ENCODE measurements at regions not wholly inside any gene's neighbourhood (a gene's known extent, or its start where the extent isn't known, plus 50 kb on each side); places are given as distances from the start of the nearest gene placed in this dataset.

GRCh38 chr9:84615544-84615943, 54.0 kb upstream of the NTRK2 start:
- H3K27ac ChIP-seq: no peak overlapping the region
- H3K36me3 ChIP-seq: no peaks in the 10 kb centered on the region
- intact Hi-C loops (cut with DNase I): no loop called here
- no peaks in the 10 kb centered on the region for H3K27me3 ChIP-seq
- peaks cover 0 to 2% (median 0%) of the 10 kb centered on the region in 4 donors for H3K9me3 ChIP-seq
- no peak for DNase-seq
- no peaks in the 10 kb centered on the region for H3K4me1 ChIP-seq
- TF ChIP-seq EP300 (IDR thresholded peaks at IDR 0.05) (no peak), CTCF (IDR thresholded peaks at IDR 0.05) (no peak), POLR2AphosphoS5 (IDR thresholded peaks at IDR 0.05) (no peak), POLR2A (IDR thresholded peaks at IDR 0.05) (no peak)
- no peak overlapping the region for H3K4me3 ChIP-seq
- 59 to 61% methylated on average over 3 of the region's 3 CpGs for WGBS, 2 donors

GRCh38 chr9:84617411-84618029, 52.0 kb upstream of the NTRK2 start:
- Histone ChIP-seq H3K27me3 (no peaks in the 10 kb centered on the region), H3K4me3 (no peak overlapping the region), H3K4me1 (no peaks in the 10 kb centered on the region), H3K9me3 (no peaks in the 10 kb centered on the region), H3K36me3 (no peaks in the 10 kb centered on the region), H3K27ac (no peak overlapping the region)
- no peak for DNase-seq
- WGBS, 2 donors: 58 to 67% methylated on average over 4 of the region's 4 CpGs
- TF ChIP-seq EP300 (IDR thresholded peaks at IDR 0.05) (no peak), POLR2A (IDR thresholded peaks at IDR 0.05) (no peak), CTCF (IDR thresholded peaks at IDR 0.05) (no peak), POLR2AphosphoS5 (IDR thresholded peaks at IDR 0.05) (no peak)
- intact Hi-C loops (cut with DNase I): no loop called here

Measured in sigmoid colon (tissue), 6 donors.